ENCODE measurements at regions not wholly inside any gene's neighbourhood (a gene's known extent, or its start where the extent isn't known, plus 50 kb on each side); places are given as distances from the start of the nearest gene placed in this dataset.
A peak's percentile ranks its signal among the peaks of the same experiment; 100 is the strongest.

- H3K4me1 ChIP-seq, result no peaks in the 10 kb centered on the region; the same call in 1 of the 2 replicates
- no peaks in the 10 kb centered on the region for H3K9me3 ChIP-seq
- no peak for TF ChIP-seq CTCF (IDR thresholded peaks at IDR 0.05; ENCODE audit: low read depth, low read length)
- H3K27me3 ChIP-seq, result no peaks in the 10 kb centered on the region
- H3K4me3 ChIP-seq (ENCODE audit: low read depth, low read length), result peak overlapping the region; percentile 47
- H3K36me3 ChIP-seq, result no peaks in the 10 kb centered on the region
- DNase-seq, result no peak
Observed at GRCh38 chr10:83945982-83946718, 193.2 kb upstream of the GHITM start.

DNA sequence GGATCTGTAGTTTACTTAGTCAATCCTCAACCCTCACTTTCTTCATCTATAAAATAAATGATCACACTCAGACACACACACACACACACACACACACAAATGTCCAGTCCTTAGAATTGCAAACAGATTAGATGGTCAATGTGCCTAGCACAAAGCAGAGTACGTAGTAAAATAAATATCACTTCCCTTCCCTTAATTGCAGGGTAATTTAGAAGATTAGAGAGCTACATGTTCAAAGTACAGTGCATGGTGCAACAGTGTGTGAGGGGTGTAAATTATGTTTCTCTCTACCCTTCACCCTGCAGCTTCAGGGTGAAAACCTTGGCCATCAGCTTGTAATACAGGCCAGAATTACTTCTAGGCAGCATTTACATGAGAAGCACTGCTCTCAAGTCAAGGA, 187.0 kb upstream of the GHITM start:
- no peak for DNase-seq
- no peak for TF ChIP-seq CTCF (IDR thresholded peaks at IDR 0.05; ENCODE audit: low read depth, low read length)
- H3K4me3 ChIP-seq (ENCODE audit: low read depth, low read length), result no peak overlapping the region

DNA sequence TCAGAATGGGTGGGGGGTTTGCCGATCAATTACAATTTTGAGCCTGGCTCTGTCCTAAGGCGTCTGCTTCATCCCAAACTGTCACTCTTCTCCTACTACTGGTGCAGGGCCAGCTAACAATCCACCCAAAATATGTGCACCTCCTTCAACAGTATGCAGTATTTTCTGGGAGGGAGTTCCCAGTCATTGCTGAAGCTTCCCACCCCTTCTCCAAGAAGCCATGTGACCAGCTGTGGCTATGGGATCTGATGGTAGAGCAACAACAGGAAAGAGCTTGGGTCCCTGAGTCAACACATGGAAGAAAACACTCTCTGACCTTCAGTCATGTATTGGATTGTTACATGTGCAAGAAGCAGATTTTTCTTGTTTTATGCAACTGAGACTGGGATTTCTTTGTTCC, 185.7 kb upstream of the GHITM start:
- DNase-seq, result no peak
- no peaks in the 10 kb centered on the region for H3K27me3 ChIP-seq
- no peak overlapping the region for H3K4me3 ChIP-seq (ENCODE audit: low read depth, low read length)
- H3K36me3 ChIP-seq, result no peaks in the 10 kb centered on the region
- H3K4me1 ChIP-seq, result peaks cover 9% of the 10 kb centered on the region
- H3K9me3 ChIP-seq, result no peaks in the 10 kb centered on the region
- TF ChIP-seq CTCF (IDR thresholded peaks at IDR 0.05; ENCODE audit: low read depth, low read length), result no peak

More for the DNA sequence above, 187.0 kb upstream of the GHITM start:
- Histone ChIP-seq H3K27me3 (no peaks in the 10 kb centered on the region), H3K36me3 (no peaks in the 10 kb centered on the region), H3K9me3 (no peaks in the 10 kb centered on the region), H3K4me1 (peaks cover 9% of the 10 kb centered on the region)

GRCh38 chr10:83954193-83954799, 185.0 kb upstream of the GHITM start:
- no peak for DNase-seq
- Histone ChIP-seq H3K36me3 (no peaks in the 10 kb centered on the region), H3K4me1 (peaks cover 9% of the 10 kb centered on the region), H3K27me3 (no peaks in the 10 kb centered on the region), H3K9me3 (no peaks in the 10 kb centered on the region), H3K4me3 (ENCODE audit: low read depth, low read length) (no peak overlapping the region)
- no peak for TF ChIP-seq CTCF (IDR thresholded peaks at IDR 0.05; ENCODE audit: low read depth, low read length)

DNA sequence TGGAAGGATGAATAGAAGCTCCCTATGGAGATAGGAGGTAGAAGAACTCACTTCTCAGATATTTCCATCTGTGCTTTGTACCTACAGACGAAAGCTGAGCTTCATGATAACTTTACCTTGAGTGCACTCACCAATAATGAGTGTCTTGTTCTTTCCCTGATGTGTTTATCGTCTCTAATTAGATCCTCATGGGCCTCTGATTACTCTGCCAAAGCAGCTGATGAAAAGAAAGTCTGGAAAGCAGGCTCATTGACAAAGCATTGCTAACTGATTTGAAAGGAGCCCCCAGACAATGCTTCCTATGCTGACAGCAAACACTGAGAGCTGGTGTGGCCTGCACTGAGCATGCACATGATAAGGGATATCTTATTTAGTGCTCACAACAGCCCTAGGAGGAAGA, 183.9 kb upstream of the GHITM start:
- TF ChIP-seq CTCF (IDR thresholded peaks at IDR 0.05; ENCODE audit: low read depth, low read length), result no peak
- Histone ChIP-seq H3K9me3 (no peaks in the 10 kb centered on the region), H3K4me3 (ENCODE audit: low read depth, low read length) (no peak overlapping the region), H3K36me3 (no peaks in the 10 kb centered on the region), H3K27me3 (no peaks in the 10 kb centered on the region), H3K4me1 (peaks cover 9% of the 10 kb centered on the region)
- DNase-seq, result no peak

Data from BE2C (cell line).